DOHH2 (cell line): ENCODE measurements at regions not wholly inside any gene's neighbourhood (a gene's known extent, or its start where the extent isn't known, plus 50 kb on each side); places are given as distances from the start of the nearest gene placed in this dataset.

Experiments used
- EZH2phosphoT487 ChIP-seq: fragments of 200-600 bp; sonication (generic); IDR thresholded peaks from 2 replicates; pipeline ENCODE4 v1.6.1; 2017; ENCODE audit warnings: borderline replicate concordance, mild to moderate bottlenecking, antibody characterized with exemption, low read length, moderate library complexity, mixed read lengths
- TF ChIP-seq, protein P1 (sequence below): fragments of 200-600 bp; sonication (generic); IDR thresholded peaks from one replicate; pipeline ENCODE4 v1.5.1; 2014; ENCODE audit warnings: antibody characterized with exemption, mild to moderate bottlenecking, low read depth, low read length; ENCODE audit not compliant: poor library complexity, severe bottlenecking

DNA sequence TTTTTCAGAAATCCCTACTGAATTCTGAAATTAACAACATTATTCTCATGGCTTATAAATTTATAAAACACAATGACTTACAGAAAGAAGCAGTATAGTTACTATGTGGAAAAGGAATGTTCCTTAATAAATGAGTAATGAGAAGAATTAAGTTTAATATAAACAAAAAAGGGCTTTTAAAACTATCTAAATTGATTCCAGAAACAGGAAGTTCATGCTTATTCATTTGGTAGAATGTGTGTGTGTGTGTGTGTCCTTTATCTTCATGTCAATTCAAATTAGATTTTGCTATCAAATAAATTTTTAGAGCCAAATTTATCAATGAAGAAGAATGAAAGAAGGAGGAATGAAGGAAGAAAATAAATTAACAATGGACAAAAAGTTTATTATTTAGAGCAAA lies 440.8 kb upstream of the LRRTM4 start:
- TF ChIP-seq, protein P1, sequence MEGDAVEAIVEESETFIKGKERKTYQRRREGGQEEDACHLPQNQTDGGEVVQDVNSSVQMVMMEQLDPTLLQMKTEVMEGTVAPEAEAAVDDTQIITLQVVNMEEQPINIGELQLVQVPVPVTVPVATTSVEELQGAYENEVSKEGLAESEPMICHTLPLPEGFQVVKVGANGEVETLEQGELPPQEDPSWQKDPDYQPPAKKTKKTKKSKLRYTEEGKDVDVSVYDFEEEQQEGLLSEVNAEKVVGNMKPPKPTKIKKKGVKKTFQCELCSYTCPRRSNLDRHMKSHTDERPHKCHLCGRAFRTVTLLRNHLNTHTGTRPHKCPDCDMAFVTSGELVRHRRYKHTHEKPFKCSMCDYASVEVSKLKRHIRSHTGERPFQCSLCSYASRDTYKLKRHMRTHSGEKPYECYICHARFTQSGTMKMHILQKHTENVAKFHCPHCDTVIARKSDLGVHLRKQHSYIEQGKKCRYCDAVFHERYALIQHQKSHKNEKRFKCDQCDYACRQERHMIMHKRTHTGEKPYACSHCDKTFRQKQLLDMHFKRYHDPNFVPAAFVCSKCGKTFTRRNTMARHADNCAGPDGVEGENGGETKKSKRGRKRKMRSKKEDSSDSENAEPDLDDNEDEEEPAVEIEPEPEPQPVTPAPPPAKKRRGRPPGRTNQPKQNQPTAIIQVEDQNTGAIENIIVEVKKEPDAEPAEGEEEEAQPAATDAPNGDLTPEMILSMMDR, result no peak
- no peak for TF ChIP-seq EZH2phosphoT487
